ENCODE measurements at regions not wholly inside any gene's neighbourhood (a gene's known extent, or its start where the extent isn't known, plus 50 kb on each side); places are given as distances from the start of the nearest gene placed in this dataset.

DNA sequence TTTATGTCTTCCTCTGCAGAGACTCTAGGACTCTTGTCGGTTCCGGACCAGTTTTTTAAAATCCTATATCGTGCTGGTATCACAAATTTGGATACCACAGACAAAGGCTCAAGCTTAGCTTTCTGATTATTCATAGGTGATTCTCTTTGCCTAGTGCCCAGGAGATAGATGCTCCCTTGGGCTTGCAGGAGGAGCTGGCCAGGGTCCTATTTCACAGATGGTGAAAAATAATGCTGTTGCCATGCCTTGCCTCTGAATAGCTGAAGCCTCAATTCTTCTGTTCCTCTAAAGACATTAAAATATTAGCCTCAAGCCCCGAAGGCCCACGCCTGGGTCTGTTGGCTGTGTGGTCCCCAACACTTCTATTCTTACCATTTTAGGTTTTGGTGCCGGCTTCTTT lies 123.9 kb upstream of the BACH2 start:
- H3K9me3 ChIP-seq (ENCODE audit: control insufficient read depth, low read length): no peaks in the 10 kb centered on the region
- H3K4me1 ChIP-seq (ENCODE audit: control insufficient read depth, insufficient read depth, low read length): no peaks in the 10 kb centered on the region
- WGBS, 2 experiments: 92 to 93% methylated on average over 6 of the region's 6 CpGs
- no peak overlapping the region for H3K27ac ChIP-seq (ENCODE audit: insufficient read depth, low read depth, low read length, poor library complexity, severe bottlenecking)
- H3K4me3 ChIP-seq (ENCODE audit: insufficient read depth, low read depth, low read length): no peak overlapping the region
- no peaks in the 10 kb centered on the region for H3K27me3 ChIP-seq (ENCODE audit: control insufficient read depth, insufficient read depth, low read length, poor library complexity, severe bottlenecking)
- no peaks in the 10 kb centered on the region for H3K36me3 ChIP-seq (ENCODE audit: control insufficient read depth, insufficient read depth, low read length)

DNA sequence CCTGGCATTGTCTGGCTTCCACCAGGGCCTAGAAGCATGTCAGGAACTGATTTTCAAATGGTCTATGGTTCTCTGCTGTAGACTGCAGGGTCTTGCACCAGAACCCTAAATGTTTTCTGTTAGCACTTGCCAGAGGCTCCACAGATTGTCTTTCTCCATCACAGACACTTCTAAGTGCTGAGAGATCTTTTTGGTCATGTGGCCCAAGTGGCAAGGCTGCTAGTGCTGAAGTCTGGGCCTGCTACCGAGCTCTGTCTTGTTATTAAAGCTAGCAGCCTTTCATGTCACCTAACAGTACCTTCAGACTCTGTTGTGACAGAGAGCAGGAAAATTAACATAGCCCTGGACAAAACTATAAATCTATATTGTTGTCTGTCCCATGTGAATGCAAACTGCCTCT lies 120.7 kb upstream of the BACH2 start:
- 92 to 98% methylated on average over 1 of the region's 1 CpG for WGBS, 2 experiments

GRCh38 chr6:90416322-90416721 lies 119.7 kb upstream of the BACH2 start:
- Histone ChIP-seq H3K4me3 (ENCODE audit: insufficient read depth, low read depth, low read length) (no peak overlapping the region), H3K36me3 (ENCODE audit: control insufficient read depth, insufficient read depth, low read length) (no peaks in the 10 kb centered on the region), H3K27ac (ENCODE audit: insufficient read depth, low read depth, low read length, poor library complexity, severe bottlenecking) (no peak overlapping the region), H3K9me3 (ENCODE audit: control insufficient read depth, low read length) (no peaks in the 10 kb centered on the region), H3K4me1 (ENCODE audit: control insufficient read depth, insufficient read depth, low read length) (peaks cover 16% of the 10 kb centered on the region), H3K27me3 (ENCODE audit: control insufficient read depth, insufficient read depth, low read length, poor library complexity, severe bottlenecking) (no peaks in the 10 kb centered on the region)

More for the DNA sequence above, 120.7 kb upstream of the BACH2 start:
- peaks cover 16% of the 10 kb centered on the region for H3K4me1 ChIP-seq (ENCODE audit: control insufficient read depth, insufficient read depth, low read length)
- H3K27me3 ChIP-seq (ENCODE audit: control insufficient read depth, insufficient read depth, low read length, poor library complexity, severe bottlenecking): no peaks in the 10 kb centered on the region
- no peaks in the 10 kb centered on the region for H3K9me3 ChIP-seq (ENCODE audit: control insufficient read depth, low read length)
- no peaks in the 10 kb centered on the region for H3K36me3 ChIP-seq (ENCODE audit: control insufficient read depth, insufficient read depth, low read length)
- H3K27ac ChIP-seq (ENCODE audit: insufficient read depth, low read depth, low read length, poor library complexity, severe bottlenecking): no peak overlapping the region
- no peak overlapping the region for H3K4me3 ChIP-seq (ENCODE audit: insufficient read depth, low read depth, low read length)

GRCh38 chr6:90415178-90415577 lies 118.5 kb upstream of the BACH2 start:
- H3K27me3 ChIP-seq (ENCODE audit: control insufficient read depth, insufficient read depth, low read length, poor library complexity, severe bottlenecking): no peaks in the 10 kb centered on the region
- no peak overlapping the region for H3K4me3 ChIP-seq (ENCODE audit: insufficient read depth, low read depth, low read length)
- no peaks in the 10 kb centered on the region for H3K9me3 ChIP-seq (ENCODE audit: control insufficient read depth, low read length)
- H3K27ac ChIP-seq (ENCODE audit: insufficient read depth, low read depth, low read length, poor library complexity, severe bottlenecking): no peak overlapping the region
- WGBS, 2 experiments: 88 to 94% methylated on average over 2 of the region's 2 CpGs
- no peaks in the 10 kb centered on the region for H3K36me3 ChIP-seq (ENCODE audit: control insufficient read depth, insufficient read depth, low read length)
- H3K4me1 ChIP-seq (ENCODE audit: control insufficient read depth, insufficient read depth, low read length): peaks cover 16% of the 10 kb centered on the region

DNA sequence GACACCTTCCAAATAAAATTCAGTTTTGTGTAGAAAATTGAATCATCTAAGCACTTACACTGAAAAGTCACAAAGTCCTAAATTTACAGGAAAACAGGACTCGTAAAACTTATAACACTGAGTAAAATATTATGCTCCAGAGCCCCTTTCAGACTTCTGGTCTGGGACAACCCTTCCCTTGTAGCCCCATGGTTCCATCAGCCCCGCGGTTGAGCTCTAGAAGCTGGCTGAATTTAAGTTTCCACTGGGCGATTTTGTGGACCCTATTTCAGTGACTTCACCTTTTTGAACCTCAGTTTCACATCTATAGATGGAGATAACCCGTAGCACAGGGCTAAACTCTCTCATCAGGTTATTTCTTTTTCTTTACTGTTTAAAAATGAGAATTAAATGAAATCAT lies 117.7 kb upstream of the BACH2 start:
- Histone ChIP-seq H3K4me3 (ENCODE audit: insufficient read depth, low read depth, low read length) (no peak overlapping the region), H3K36me3 (ENCODE audit: control insufficient read depth, insufficient read depth, low read length) (no peaks in the 10 kb centered on the region), H3K4me1 (ENCODE audit: control insufficient read depth, insufficient read depth, low read length) (peaks cover 16% of the 10 kb centered on the region), H3K9me3 (ENCODE audit: control insufficient read depth, low read length) (no peaks in the 10 kb centered on the region), H3K27ac (ENCODE audit: insufficient read depth, low read depth, low read length, poor library complexity, severe bottlenecking) (no peak overlapping the region), H3K27me3 (ENCODE audit: control insufficient read depth, insufficient read depth, low read length, poor library complexity, severe bottlenecking) (no peaks in the 10 kb centered on the region)
- 74 to 78% methylated on average over 4 to 5 of the region's 5 CpGs for WGBS, 2 experiments

DNA sequence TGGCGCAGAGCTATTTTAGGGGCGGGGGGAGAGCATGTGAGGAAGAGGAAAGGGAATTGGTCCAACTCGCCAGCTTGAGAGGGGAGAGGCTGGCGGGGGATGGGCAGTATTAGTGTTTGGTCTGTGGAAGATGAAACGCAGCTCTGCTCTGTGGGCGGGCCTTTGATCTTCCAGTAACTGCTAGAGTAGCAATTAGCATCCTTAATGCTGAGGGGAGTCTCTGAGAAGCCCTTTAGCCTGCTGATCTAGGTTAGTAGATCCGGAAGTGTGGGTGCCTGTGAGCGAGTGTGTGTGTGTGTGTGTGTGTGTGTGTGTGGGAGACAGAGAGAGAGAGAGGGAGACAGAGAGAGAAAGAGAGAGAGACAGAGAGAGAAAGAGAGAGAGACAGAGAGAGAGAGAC lies 117.2 kb upstream of the BACH2 start:
- H3K36me3 ChIP-seq (ENCODE audit: control insufficient read depth, insufficient read depth, low read length): no peaks in the 10 kb centered on the region
- H3K9me3 ChIP-seq (ENCODE audit: control insufficient read depth, low read length): no peaks in the 10 kb centered on the region
- H3K4me1 ChIP-seq (ENCODE audit: control insufficient read depth, insufficient read depth, low read length): peaks cover 16% of the 10 kb centered on the region
- no peak overlapping the region for H3K4me3 ChIP-seq (ENCODE audit: insufficient read depth, low read depth, low read length)
- H3K27ac ChIP-seq (ENCODE audit: insufficient read depth, low read depth, low read length, poor library complexity, severe bottlenecking): peak overlapping the region; percentile 62
- H3K27me3 ChIP-seq (ENCODE audit: control insufficient read depth, insufficient read depth, low read length, poor library complexity, severe bottlenecking): no peaks in the 10 kb centered on the region
- WGBS, 2 experiments: 5 to 11% methylated on average over 8 of the region's 8 CpGs

- Histone ChIP-seq H3K27ac (ENCODE audit: insufficient read depth, low read depth, low read length, poor library complexity, severe bottlenecking) (peak overlapping the region; percentile 62), H3K36me3 (ENCODE audit: control insufficient read depth, insufficient read depth, low read length) (no peaks in the 10 kb centered on the region), H3K27me3 (ENCODE audit: control insufficient read depth, insufficient read depth, low read length, poor library complexity, severe bottlenecking) (no peaks in the 10 kb centered on the region), H3K4me3 (ENCODE audit: insufficient read depth, low read depth, low read length) (no peak overlapping the region), H3K9me3 (ENCODE audit: control insufficient read depth, low read length) (no peaks in the 10 kb centered on the region), H3K4me1 (ENCODE audit: control insufficient read depth, insufficient read depth, low read length) (peaks cover 16% of the 10 kb centered on the region)
- 56 to 59% methylated on average over 14 of the region's 14 CpGs for WGBS, 2 experiments
These were observed 116.8 kb upstream of the BACH2 start for GRCh38 chr6:90413396-90413795.

GRCh38 chr6:90412538-90413369 lies 116.1 kb upstream of the BACH2 start:
- Histone ChIP-seq H3K4me1 (ENCODE audit: control insufficient read depth, insufficient read depth, low read length) (peaks cover 16% of the 10 kb centered on the region), H3K36me3 (ENCODE audit: control insufficient read depth, insufficient read depth, low read length) (no peaks in the 10 kb centered on the region), H3K9me3 (ENCODE audit: control insufficient read depth, low read length) (no peaks in the 10 kb centered on the region), H3K27ac (ENCODE audit: insufficient read depth, low read depth, low read length, poor library complexity, severe bottlenecking) (no peak overlapping the region), H3K4me3 (ENCODE audit: insufficient read depth, low read depth, low read length) (no peak overlapping the region), H3K27me3 (ENCODE audit: control insufficient read depth, insufficient read depth, low read length, poor library complexity, severe bottlenecking) (no peaks in the 10 kb centered on the region)
- 87 to 93% methylated on average over 3 of the region's 3 CpGs for WGBS, 2 experiments

DNA sequence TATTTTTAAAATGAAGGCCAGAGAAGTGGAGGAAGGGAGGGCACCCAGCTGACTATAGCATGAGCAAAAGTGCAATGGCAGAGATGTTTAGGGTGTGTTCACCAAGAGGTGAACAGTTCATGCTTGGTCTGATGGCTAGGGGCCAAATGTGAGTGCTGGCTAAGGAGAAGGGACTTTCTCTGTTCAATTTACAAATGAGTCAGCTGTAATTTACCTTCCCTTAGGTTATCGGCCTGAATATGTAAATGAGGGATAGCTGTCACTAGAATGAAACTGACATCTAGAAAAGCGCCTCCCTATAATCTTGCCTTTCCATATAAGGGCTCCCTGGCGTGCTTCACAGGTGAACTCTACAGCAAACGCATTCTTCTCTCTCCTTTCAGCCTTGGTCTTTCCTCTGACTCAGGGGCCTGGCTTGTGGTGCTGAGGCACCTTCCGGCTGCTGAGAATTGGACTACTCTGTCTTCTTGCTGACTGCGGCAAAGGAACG lies 114.7 kb upstream of the BACH2 start:
- peaks cover 16% of the 10 kb centered on the region for H3K4me1 ChIP-seq (ENCODE audit: control insufficient read depth, insufficient read depth, low read length)
- H3K27me3 ChIP-seq (ENCODE audit: control insufficient read depth, insufficient read depth, low read length, poor library complexity, severe bottlenecking): no peaks in the 10 kb centered on the region
- H3K9me3 ChIP-seq (ENCODE audit: control insufficient read depth, low read length): no peaks in the 10 kb centered on the region
- WGBS, 2 experiments: 79 to 82% methylated on average over 7 of the region's 7 CpGs
- H3K27ac ChIP-seq (ENCODE audit: insufficient read depth, low read depth, low read length, poor library complexity, severe bottlenecking): no peak overlapping the region
- H3K4me3 ChIP-seq (ENCODE audit: insufficient read depth, low read depth, low read length): no peak overlapping the region
- no peaks in the 10 kb centered on the region for H3K36me3 ChIP-seq (ENCODE audit: control insufficient read depth, insufficient read depth, low read length)

GRCh38 chr6:90409700-90410099 lies 113.1 kb upstream of the BACH2 start:
- Histone ChIP-seq H3K9me3 (ENCODE audit: control insufficient read depth, low read length) (no peaks in the 10 kb centered on the region), H3K4me3 (ENCODE audit: insufficient read depth, low read depth, low read length) (no peak overlapping the region), H3K36me3 (ENCODE audit: control insufficient read depth, insufficient read depth, low read length) (no peaks in the 10 kb centered on the region), H3K27me3 (ENCODE audit: control insufficient read depth, insufficient read depth, low read length, poor library complexity, severe bottlenecking) (no peaks in the 10 kb centered on the region), H3K27ac (ENCODE audit: insufficient read depth, low read depth, low read length, poor library complexity, severe bottlenecking) (no peak overlapping the region), H3K4me1 (ENCODE audit: control insufficient read depth, insufficient read depth, low read length) (peaks cover 16% of the 10 kb centered on the region)
- WGBS, 2 experiments: 94 to 98% methylated on average over 1 of the region's 1 CpG
